ENCODE measurements at regions not wholly inside any gene's neighbourhood (a gene's known extent, or its start where the extent isn't known, plus 50 kb on each side); places are given as distances from the start of the nearest gene placed in this dataset.

DNA sequence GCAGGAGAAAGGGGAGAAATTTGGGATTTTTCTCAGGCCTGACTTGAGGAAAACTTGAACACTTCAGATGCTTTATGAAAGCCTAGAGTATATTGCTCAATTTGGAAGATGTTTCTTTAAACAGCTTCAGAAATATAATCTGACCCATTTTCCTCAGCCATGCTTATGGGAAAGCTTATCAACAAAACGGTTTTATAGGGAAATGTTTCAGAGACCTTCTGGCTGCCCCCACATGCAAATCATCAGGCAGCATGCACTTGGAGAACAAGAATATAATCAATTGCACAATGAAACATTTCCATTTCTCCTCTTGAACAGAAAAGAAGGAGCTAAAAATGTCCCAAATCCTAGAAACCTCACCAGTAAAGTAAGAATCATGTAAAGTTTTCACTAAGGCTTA, 411.2 kb upstream of the ETAA1 start:
- DNase-seq, result no peak

DNA sequence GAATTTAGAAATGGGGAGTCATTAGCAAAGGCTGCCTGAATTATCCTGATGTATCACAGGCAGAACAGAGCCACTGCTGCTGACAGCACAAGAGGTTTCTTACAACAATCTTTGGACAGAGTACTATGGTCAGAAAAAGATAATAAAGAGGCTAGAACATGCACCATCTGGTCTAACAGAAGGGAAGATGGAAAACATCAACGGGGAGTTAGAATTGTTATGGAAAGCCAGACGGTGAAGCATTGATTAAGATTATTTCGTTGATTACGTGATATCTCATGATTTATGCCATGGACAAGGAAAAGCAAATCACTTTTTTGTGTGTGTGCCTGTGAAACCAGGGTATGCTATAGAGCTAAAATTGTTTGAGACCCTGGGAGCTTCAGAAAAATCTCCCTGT, 409.4 kb upstream of the ETAA1 start:
- DNase-seq, result no peak

DNA sequence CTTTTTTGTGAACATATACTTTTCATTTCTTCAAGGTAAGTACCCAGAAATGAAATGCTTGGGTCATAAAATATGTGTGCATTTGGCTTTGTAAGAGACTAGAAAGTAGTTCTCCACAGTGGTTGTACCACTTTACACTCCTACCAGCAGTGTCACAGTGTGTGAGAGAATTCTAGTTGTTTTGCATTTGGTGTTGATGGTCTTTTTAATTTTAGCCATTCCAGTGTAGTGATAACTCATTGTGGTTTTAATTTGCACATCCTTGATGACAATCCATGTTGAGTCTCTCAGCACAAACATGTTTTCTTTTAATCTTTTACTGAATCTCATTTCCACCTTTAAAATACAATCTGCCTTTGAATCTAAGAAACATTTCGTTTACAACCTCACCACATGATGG, 402.5 kb upstream of the ETAA1 start:
- DNase-seq, result no peak

DNA sequence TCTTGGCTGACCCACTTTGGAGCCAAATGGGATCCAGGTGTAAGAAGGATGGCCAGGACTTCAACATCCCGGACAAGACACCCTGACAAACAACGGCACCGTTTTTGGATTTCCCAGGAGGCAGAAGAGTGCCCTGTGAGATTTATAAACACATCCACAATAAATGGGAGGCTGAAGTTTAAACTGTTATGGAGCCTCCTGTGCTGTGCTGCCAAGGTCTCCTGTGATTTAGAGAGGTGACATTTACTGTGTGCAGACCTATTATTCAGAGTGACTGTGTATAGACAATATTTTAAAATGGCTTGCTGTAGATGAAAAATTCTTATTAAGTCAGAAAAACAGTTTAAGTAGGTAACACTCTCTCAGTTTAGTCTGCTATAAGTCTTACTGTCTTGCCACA, 401.5 kb upstream of the ETAA1 start:
- DNase-seq, result no peak

- no peak for DNase-seq
Observed at GRCh38 chr2:67002618-67003371, 394.3 kb upstream of the ETAA1 start.

DNA sequence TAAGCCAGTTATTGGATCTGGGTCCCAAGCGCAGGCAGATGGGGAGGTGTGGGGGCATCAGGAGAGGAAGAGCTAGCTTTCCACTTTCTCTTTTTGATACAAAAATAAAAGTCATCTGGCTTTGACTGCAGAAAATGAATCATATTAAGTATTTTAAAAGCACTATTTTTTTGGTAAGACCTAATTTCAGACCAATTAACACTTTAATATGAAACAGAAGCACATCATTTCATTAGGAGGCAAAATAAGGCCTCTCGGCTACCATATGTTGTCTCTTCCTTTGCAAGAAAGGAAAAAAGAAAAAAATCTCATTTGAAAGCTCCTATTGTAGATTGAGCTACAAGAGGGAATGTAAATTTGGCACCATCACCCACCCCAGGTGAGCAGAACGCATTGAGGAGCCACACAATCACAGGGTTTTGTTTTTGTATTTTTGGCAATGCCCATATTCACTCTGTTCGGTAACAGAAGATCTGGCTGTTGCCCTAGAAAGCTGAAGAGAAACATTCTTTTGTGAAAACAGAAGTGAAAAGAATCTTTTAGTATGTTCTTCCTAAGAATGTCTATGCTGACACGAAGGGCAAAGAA, 390.7 kb upstream of the ETAA1 start:
- DNase-seq, result no peak

GRCh38 chr2:67008155-67008554, 389.0 kb upstream of the ETAA1 start:
- no peak for DNase-seq

DNA sequence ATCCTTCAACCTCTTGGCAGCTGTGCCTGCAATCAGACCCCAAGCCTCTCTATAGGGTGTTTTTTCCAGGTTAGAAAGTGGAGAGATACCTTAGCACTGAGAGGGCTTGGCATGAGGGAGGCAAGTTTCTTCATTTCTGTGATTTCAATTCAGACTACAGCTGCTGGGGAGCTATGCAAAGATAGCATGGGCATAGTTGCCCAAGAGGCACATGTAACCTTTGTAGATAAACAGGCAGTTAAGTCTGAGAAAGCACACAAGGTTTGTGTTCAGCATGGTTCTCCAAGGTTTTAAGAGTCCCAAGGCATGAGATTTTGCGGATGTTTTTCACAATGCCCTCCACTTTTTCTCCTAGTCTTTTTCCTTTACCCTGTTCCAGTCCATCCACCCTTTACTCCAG, 385.0 kb upstream of the ETAA1 start:
- no peak for DNase-seq

GRCh38 chr2:67013821-67014220, 383.3 kb upstream of the ETAA1 start:
- DNase-seq, result no peak

- DNase-seq, result no peak
Observed at GRCh38 chr2:67015681-67016080, 381.5 kb upstream of the ETAA1 start.

DNA sequence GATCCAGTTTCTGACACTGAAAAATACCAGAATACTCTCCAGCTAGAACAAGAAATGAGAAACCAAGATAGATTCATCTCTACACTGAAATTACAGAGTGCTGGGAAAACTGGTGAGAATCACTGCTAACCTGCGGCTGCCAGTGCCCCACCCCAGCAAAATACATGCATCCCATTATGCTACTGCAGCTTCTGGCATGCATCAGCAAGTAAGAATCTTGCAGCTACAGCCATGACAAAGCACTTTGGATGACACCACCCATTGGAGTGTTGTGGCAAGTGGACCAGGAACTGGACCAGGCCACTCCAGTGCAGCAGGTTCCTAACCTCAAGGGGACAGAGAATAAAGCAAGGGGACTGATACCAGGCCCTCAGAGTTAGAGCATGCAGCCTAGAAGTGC, 378.8 kb upstream of the ETAA1 start:
- no peak for DNase-seq

GRCh38 chr2:67032076-67032475, 365.1 kb upstream of the ETAA1 start:
- no peak for DNase-seq

- DNase-seq, result no peak
Observed at GRCh38 chr2:67036444-67036843, 360.7 kb upstream of the ETAA1 start.

DNA sequence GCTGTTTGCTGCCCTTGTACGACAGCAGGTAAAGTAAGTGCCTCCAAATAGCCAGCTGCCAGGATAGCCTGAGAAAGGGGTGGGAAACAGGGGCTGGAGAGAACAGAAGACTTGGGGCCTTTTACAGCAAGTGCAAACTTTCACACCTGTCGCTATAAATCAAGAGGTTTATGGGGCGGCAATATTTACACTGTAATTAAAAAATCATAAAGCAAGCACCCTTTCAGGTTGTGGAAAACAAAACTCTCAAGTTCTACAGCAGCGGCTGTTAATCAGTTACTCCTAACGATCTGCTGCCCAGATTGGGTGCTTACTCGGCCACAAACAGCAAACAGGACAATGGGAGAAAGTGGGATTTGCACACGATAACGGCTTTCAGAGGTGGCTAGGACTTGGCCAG, 359.5 kb upstream of the ETAA1 start:
- DNase-seq, result no peak

DNA sequence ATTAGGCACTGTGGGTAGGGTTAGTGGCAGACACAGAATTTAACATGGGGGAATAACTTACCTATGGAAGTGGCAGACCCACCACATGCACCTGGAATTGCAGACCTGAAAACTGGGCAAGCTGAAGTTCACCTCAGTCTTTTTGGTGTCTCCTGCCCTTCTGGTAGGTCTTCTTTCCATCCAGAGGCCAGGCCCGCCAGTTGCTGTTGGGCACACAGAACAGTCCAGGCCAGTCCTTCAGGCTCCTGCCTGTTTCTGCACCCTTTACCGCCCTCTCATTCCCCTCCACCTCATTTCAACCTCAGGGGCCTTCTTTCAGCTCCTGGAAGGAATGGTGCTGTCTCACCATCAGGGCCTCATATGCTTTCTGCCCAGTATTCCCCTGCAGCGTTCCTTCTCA, 358.9 kb upstream of the ETAA1 start:
- DNase-seq, result no peak

GRCh38 chr2:67039058-67039457, 358.1 kb upstream of the ETAA1 start:
- DNase-seq, result no peak

- DNase-seq, result no peak
Observed at GRCh38 chr2:67039517-67040103, 357.5 kb upstream of the ETAA1 start.

GRCh38 chr2:67041051-67041450, 356.1 kb upstream of the ETAA1 start:
- DNase-seq, result no peak

GRCh38 chr2:67043781-67044478, 353.2 kb upstream of the ETAA1 start:
- no peak for DNase-seq

DNA sequence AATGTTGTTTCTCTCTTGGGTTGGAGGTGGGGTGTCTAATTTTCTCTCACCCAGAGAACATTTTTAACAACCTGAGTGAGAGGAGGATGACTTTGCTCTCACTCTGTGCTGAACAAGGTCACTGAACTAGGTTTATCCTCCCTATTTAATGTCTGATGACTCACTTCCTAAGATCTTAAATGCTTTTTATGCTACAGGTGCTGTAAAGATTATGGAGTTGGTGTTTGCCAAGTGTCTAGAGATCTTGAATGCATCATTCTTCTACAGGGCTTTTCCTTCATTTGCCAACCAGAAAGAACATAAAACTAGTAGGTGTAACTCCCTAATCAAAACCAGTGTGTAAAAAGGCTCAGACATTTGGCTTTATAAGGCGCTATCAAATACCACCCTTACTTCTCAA, 350.5 kb upstream of the ETAA1 start:
- no peak for DNase-seq

- no peak for DNase-seq
Observed at GRCh38 chr2:67048314-67048713, 348.8 kb upstream of the ETAA1 start.

- no peak for DNase-seq
Observed at GRCh38 chr2:67050622-67051021, 346.5 kb upstream of the ETAA1 start.

DNA sequence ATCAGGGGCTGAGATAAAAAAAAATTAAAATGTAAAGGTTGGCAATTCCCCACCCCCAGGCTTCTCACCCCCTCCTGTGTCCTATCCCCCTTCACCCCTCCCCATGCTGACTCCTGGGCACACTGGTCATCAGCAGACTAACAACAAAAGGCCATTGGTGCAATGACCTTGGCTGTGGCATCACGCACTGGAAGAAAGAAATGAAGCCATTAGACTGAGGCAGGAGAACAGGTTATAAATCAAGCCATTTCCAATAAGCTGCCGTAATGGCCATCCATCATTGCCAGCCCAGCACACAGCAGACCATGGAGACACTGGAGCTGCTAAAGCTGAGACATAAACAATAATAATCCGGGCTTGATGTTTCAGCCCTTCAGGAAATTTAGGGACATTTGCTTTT, 342.4 kb upstream of the ETAA1 start:
- no peak for DNase-seq

All from right forelimb (tissue), 1 donor.